ENCODE measurements at regions not wholly inside any gene's neighbourhood (a gene's known extent, or its start where the extent isn't known, plus 50 kb on each side); places are given as distances from the start of the nearest gene placed in this dataset.
"Not testable (repeated sequence)": the region's sequence is repeated elsewhere in the genome, so short reads cannot be mapped to it uniquely, and the experiment has no call there.

GRCh38 chr4:27360790-27361267, 500.2 kb downstream of the STIM2 start:
- peak in 1 of 2 donors; percentile 19 for DNase-seq

DNA sequence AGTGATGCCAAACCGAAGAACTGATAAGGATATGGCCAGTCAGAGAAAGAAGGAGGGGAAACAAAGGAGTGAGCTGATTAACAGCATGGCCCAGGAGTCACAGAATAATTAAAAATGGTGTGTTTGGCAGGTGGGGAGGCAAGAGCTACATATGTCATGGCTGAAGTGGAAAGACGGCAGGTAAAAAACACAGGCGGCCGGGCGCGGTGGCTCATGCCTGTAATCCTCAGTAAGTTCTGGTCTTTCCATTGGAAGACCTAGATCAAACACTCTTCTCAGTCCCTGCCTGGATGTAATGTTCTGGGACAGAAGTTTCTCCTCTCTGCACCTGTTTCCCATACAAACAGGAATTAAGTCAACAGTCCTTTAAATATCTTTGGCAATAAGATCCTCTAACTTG, 503.9 kb downstream of the STIM2 start:
- no peak for DNase-seq

- no peak for DNase-seq
Measured at GRCh38 chr4:27366104-27366823, 505.6 kb downstream of the STIM2 start.

DNA sequence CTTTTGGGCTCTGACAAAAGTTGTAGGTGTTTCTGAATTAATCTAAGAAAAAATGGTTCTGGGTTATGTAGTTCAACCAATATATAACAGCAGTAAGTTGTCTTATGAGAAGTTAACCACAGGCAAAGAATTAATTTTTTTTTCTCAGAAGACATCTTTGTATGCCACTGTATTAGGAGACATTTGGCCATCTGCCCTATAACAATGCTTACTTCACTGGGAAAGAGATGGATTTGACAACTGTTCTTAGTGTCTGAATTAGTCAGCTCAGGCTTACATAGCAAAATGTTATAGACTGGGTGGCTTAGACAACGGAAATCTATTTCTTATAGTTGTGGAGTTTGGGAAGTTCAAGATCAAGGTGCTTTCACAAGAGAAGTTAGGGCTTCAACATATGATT, 508.1 kb downstream of the STIM2 start:
- no peak for DNase-seq

- DNase-seq, result no peak
Measured at GRCh38 chr4:27381815-27382214, 521.2 kb downstream of the STIM2 start.

- DNase-seq, result no peak
Measured at GRCh38 chr4:27387711-27388110, 527.1 kb downstream of the STIM2 start.

DNA sequence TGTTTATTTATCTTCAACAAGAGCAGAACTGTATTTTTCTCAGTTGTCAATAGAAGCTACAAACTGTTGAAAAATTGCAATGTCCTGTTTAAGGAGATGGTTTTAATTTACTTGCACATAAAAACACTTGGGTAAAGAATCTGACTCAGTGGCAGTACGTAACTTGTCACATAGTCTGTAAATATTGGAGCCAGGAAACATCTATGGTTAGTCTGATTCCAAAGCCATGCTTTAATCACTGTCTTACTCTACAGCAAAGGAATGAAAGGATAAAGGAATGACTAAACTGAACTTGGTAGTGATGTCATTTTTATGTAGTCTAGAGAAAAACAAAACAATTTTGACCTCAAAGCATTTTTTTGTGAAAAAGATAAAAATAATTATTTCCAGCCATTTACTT, 537.2 kb downstream of the STIM2 start:
- DNase-seq, result no peak

GRCh38 chr4:27398631-27399310, 538.1 kb downstream of the STIM2 start:
- no peak for DNase-seq

GRCh38 chr4:27407616-27408015, 547.0 kb downstream of the STIM2 start:
- DNase-seq, result no peak

- DNase-seq, result no peak
Measured at GRCh38 chr4:27412613-27413012, 552.0 kb downstream of the STIM2 start.

- no peak for DNase-seq
Measured at GRCh38 chr4:27414887-27415731, 554.5 kb downstream of the STIM2 start.

DNA sequence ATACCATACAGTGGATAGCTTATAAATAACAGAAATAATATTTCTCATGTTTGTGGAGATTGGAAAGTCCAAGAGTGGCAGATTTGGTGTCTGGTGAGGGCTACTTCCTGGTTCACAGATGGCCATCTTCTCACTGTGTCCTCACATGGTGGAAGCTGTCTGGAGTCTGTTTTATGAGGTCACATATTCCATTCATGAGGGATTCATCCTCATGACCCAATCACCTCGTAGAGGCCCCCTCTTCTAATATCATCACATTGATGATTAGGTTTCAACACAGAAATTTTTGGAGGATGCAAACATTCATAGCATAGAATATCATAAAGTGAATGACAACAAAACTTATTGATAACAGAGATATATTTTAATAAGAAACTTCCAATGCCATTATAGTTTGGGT, 568.0 kb downstream of the STIM2 start:
- DNase-seq, result no peak

DNA sequence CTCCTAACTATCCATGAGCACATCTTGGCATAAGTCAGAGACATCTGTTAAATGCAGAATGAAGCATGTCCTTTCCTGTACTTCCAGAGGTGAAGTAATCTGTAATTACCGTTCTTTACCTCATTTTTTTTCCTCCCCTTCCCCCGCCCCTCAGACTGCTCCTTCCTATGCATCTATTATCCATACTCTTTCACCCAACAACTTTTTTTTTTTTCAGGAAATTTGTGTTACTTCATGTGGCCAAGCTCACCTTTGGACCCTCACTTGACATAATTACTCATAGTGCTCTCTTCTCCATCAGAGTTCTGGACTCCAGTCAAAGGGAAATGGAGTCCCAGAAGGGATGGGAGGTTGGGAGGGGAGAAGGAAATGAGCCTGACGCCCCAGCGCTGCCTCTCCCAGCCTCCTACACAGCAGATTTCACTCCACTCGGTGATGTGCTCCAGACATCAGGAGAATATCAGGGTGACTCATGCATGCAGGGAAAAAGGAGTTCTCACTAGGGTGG, 568.8 kb downstream of the STIM2 start:
- no peak for DNase-seq

DNA sequence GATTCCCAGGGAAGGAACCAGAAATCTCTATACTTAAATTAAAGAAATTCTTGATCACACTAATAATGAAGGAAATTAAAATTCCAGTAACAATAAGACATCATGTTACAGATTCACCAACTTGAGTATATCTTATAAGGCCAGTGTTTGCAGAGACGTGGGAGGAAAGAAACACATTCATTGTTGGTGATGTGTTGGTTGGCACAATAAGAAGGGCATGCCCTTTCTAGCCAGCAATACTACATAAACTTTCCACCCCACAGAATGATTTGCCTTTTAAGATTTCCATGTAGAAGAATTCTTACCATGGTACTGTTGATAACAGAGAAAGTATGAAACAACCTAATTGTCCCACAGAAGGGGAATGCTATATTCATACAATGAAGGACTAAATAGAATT, 581.5 kb downstream of the STIM2 start:
- no peak for DNase-seq

- DNase-seq, result not testable (repeated sequence)
Measured at GRCh38 chr4:27442661-27443060, 582.0 kb downstream of the STIM2 start.

DNA sequence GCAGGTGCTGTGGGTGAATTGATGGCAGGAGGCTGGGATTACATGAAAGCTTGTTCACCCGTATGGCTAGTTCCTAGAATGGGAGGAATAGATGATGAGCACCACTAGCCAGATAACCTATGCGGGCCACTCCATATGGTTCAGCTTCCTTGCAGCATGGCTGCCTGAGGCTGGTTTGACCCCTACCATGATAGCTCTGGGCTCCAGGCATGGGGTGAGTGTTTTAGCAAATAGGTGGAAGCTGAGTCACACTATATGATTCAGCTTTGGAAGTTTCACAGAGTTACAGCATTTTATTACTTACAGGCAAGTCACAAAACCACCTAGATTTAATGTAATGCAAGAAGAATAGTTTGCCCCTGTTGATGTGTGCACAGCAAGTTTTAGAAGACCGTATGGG, 603.2 kb downstream of the STIM2 start:
- DNase-seq, result no peak

GRCh38 chr4:27467351-27467750, 606.7 kb downstream of the STIM2 start:
- DNase-seq, result no peak

DNA sequence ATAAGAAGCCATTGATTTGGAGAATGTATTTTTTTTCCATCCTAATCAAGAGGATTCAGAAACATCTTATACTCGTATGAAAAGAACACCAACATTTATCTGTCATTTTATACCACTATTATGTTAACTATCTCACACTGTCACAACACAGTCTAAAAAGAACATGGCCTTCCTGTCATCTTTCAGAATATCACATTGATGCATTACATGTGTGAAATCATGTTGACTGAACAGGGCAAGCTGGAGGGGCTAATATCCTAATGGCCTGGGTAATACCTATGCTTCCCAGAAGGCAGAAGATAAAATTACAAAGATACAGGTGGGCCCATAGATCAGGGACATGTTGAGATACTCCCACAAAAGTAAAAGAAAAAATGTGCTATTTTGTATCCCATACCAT, 611.7 kb downstream of the STIM2 start:
- no peak for DNase-seq

DNA sequence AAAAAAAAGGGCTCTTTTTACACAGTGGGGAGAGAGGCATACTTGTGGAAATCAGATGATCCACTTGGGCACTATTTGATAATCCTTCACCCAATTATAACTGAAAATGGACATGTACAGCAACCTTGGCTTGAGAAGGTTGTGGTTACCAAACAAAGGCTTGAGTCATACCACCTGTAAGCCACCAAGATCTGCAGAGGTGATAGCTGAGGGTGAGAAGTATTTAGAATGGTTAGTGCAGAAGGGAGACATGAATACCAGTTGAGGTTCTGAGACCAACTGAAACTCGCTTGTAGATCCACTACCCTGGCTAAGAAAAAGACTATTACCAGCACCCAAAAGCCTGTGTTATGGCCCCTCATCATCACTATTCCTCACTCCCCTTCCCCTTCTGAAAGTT, 614.0 kb downstream of the STIM2 start:
- no peak for DNase-seq

- no peak for DNase-seq
Measured at GRCh38 chr4:27484216-27484615, 623.6 kb downstream of the STIM2 start.

DNA sequence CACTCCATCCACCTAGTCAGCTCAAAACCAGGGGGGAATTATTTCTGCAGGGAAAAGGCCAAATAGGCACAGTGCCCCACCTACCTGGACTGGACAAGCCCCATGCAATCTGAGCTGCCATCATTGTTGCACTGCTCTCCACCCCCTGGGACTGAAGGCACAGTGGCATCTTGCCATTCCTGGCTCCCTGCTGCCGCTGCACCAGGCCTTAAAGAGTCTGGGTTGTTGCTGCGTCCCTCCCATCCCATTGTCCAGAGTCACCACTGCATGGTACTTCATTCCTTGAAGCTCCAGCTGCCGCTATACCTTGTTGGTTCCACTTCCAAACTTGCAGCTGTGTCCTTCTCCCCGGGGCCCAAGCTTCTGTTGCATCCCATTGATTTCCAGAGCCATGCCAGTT, 629.7 kb downstream of the STIM2 start:
- no peak for DNase-seq

GRCh38 chr4:27490766-27491165, 630.1 kb downstream of the STIM2 start:
- DNase-seq, result no peak

All from right lung (tissue), 2 donors.